ENCODE measurements at regions not wholly inside any gene's neighbourhood (a gene's known extent, or its start where the extent isn't known, plus 50 kb on each side); places are given as distances from the start of the nearest gene placed in this dataset.

- TF ChIP-seq EZH2 (IDR thresholded peaks at IDR 0.05; ENCODE audit: low read length) = no peak
- TF ChIP-seq, protein P1, sequence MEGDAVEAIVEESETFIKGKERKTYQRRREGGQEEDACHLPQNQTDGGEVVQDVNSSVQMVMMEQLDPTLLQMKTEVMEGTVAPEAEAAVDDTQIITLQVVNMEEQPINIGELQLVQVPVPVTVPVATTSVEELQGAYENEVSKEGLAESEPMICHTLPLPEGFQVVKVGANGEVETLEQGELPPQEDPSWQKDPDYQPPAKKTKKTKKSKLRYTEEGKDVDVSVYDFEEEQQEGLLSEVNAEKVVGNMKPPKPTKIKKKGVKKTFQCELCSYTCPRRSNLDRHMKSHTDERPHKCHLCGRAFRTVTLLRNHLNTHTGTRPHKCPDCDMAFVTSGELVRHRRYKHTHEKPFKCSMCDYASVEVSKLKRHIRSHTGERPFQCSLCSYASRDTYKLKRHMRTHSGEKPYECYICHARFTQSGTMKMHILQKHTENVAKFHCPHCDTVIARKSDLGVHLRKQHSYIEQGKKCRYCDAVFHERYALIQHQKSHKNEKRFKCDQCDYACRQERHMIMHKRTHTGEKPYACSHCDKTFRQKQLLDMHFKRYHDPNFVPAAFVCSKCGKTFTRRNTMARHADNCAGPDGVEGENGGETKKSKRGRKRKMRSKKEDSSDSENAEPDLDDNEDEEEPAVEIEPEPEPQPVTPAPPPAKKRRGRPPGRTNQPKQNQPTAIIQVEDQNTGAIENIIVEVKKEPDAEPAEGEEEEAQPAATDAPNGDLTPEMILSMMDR (optimal IDR thresholded peaks at IDR 0.05 in 1 of 3, IDR thresholded peaks at IDR 0.05 in 1 of 3, conservative IDR thresholded peaks at IDR 0.05 in 1 of 3; ENCODE audit: extremely low read depth in 1 of 3, insufficient read depth in 2 of 3, low read length in 3 of 3) = no peak
- H4K20me1 ChIP-seq (ENCODE audit: control insufficient read depth, extremely low read depth, insufficient read depth, low read length) = no peaks in the 10 kb centered on the region
- dilution Hi-C loops (cut with MboI; ENCODE audit: extremely low pct_ligation_motif_present, low sequenced_read_pairs) = no loop called here
Observed at GRCh38 chr11:92536883-92537282, 312.3 kb downstream of the FAT3 start.

GRCh38 chr11:92540096-92540495 is 315.5 kb downstream of the FAT3 start:
- H3K36me3 ChIP-seq (ENCODE audit: control insufficient read depth in 2 of 2, extremely low read depth in 1 of 2, insufficient read depth in 2 of 2, low read length in 2 of 2) = no peaks in the 10 kb centered on the region
- no peak overlapping the region for H3K9ac ChIP-seq (ENCODE audit: control insufficient read depth, extremely low read depth, insufficient read depth, low read length)
- dilution Hi-C loops (cut with MboI; ENCODE audit: extremely low pct_ligation_motif_present, low sequenced_read_pairs) = no loop called here
- no peaks in the 10 kb centered on the region for H3K27me3 ChIP-seq (ENCODE audit: control insufficient read depth, extremely low read depth, insufficient read depth, low read length)
- no peak for DNase-seq (ENCODE audit: low read depth, low spot score)
- H3K4me2 ChIP-seq (ENCODE audit: control insufficient read depth, extremely low read depth, insufficient read depth, low read depth, low read length) = no peak overlapping the region
- no peak overlapping the region for H3K4me3 ChIP-seq (ENCODE audit: control insufficient read depth in 2 of 3, extremely low read depth in 1 of 3, insufficient read depth in 2 of 3, low read depth in 1 of 3, low read length in 3 of 3)
- no peak overlapping the region for H3K27ac ChIP-seq (ENCODE audit: control insufficient read depth, insufficient read depth, low read length)
- no peak for FAIRE-seq
- H2AFZ ChIP-seq (ENCODE audit: control insufficient read depth, low read length) = no peak overlapping the region
- H3K79me2 ChIP-seq (ENCODE audit: control insufficient read depth, insufficient read depth, low read length) = no peaks in the 10 kb centered on the region
- H4K20me1 ChIP-seq (ENCODE audit: control insufficient read depth, extremely low read depth, insufficient read depth, low read length) = no peaks in the 10 kb centered on the region
- H3K9me1 ChIP-seq (ENCODE audit: control insufficient read depth, extremely low read depth, insufficient read depth, low read length) = no peaks in the 10 kb centered on the region
- H3K4me1 ChIP-seq (ENCODE audit: control insufficient read depth, extremely low read depth, insufficient read depth, low read length) = no peaks in the 10 kb centered on the region
- no peaks in the 10 kb centered on the region for H3K9me3 ChIP-seq (ENCODE audit: control insufficient read depth, low read depth, low read length)
- TF ChIP-seq EZH2 (IDR thresholded peaks at IDR 0.05; ENCODE audit: low read length) = no peak
- TF ChIP-seq, protein P1 (optimal IDR thresholded peaks at IDR 0.05 in 1 of 3, IDR thresholded peaks at IDR 0.05 in 1 of 3, conservative IDR thresholded peaks at IDR 0.05 in 1 of 3; ENCODE audit: extremely low read depth in 1 of 3, insufficient read depth in 2 of 3, low read length in 3 of 3) = no peak

More at GRCh38 chr11:92536883-92537282, 312.3 kb downstream of the FAT3 start:
- H3K4me3 ChIP-seq (ENCODE audit: control insufficient read depth in 2 of 3, extremely low read depth in 1 of 3, insufficient read depth in 2 of 3, low read depth in 1 of 3, low read length in 3 of 3) = no peak overlapping the region
- H2AFZ ChIP-seq (ENCODE audit: control insufficient read depth, low read length) = no peak overlapping the region
- H3K27me3 ChIP-seq (ENCODE audit: control insufficient read depth, extremely low read depth, insufficient read depth, low read length) = no peaks in the 10 kb centered on the region
- no peaks in the 10 kb centered on the region for H3K4me1 ChIP-seq (ENCODE audit: control insufficient read depth, extremely low read depth, insufficient read depth, low read length)
- H3K9me3 ChIP-seq (ENCODE audit: control insufficient read depth, low read depth, low read length) = no peaks in the 10 kb centered on the region
- H3K4me2 ChIP-seq (ENCODE audit: control insufficient read depth, extremely low read depth, insufficient read depth, low read depth, low read length) = no peak overlapping the region
- no peak for FAIRE-seq
- H3K36me3 ChIP-seq (ENCODE audit: control insufficient read depth in 2 of 2, extremely low read depth in 1 of 2, insufficient read depth in 2 of 2, low read length in 2 of 2) = no peaks in the 10 kb centered on the region
- no peaks in the 10 kb centered on the region for H3K9me1 ChIP-seq (ENCODE audit: control insufficient read depth, extremely low read depth, insufficient read depth, low read length)
- no peak overlapping the region for H3K9ac ChIP-seq (ENCODE audit: control insufficient read depth, extremely low read depth, insufficient read depth, low read length)
- H3K79me2 ChIP-seq (ENCODE audit: control insufficient read depth, insufficient read depth, low read length) = no peaks in the 10 kb centered on the region
- no peak overlapping the region for H3K27ac ChIP-seq (ENCODE audit: control insufficient read depth, insufficient read depth, low read length)
- no peak for DNase-seq (ENCODE audit: low read depth, low spot score)

All from keratinocyte (primary cell).